ENCODE measurements at regions not wholly inside any gene's neighbourhood (a gene's known extent, or its start where the extent isn't known, plus 50 kb on each side); places are given as distances from the start of the nearest gene placed in this dataset.
"Not testable (repeated sequence)": the region's sequence is repeated elsewhere in the genome, so short reads cannot be mapped to it uniquely, and the experiment has no call there.

- DNase-seq, result no peak
Observed at GRCh38 chr12:17695495-17695894, 394.5 kb downstream of the RERGL start.

- DNase-seq, result no peak
Observed at GRCh38 chr12:17691369-17691768, 398.6 kb downstream of the RERGL start.

GRCh38 chr12:17680220-17680619 is 409.8 kb downstream of the RERGL start:
- DNase-seq, result no peak

- no peak for DNase-seq
Observed at GRCh38 chr12:17666641-17667324, 423.2 kb downstream of the RERGL start.

- no peak for DNase-seq
Observed at GRCh38 chr12:17665839-17666238, 424.2 kb downstream of the RERGL start.

- DNase-seq, result no peak
Observed at GRCh38 chr12:17661250-17661649, 428.7 kb downstream of the RERGL start.

GRCh38 chr12:17652436-17652835 is 437.6 kb downstream of the RERGL start:
- no peak for DNase-seq

GRCh38 chr12:17642340-17642650 is 447.7 kb downstream of the RERGL start:
- no peak for DNase-seq

- DNase-seq, result no peak
Observed at GRCh38 chr12:17640615-17641014, 449.4 kb downstream of the RERGL start.

GRCh38 chr12:17618831-17619230 is 471.2 kb downstream of the RERGL start:
- DNase-seq, result no peak

- no peak for DNase-seq
Observed at GRCh38 chr12:17609701-17610100, 480.3 kb downstream of the RERGL start.

GRCh38 chr12:17609153-17609552 is 480.8 kb downstream of the RERGL start:
- DNase-seq, result no peak

GRCh38 chr12:17595111-17595510 is 494.9 kb downstream of the RERGL start:
- DNase-seq, result no peak

- DNase-seq, result no peak
Observed at GRCh38 chr12:17593715-17594406, 496.1 kb downstream of the RERGL start.

GRCh38 chr12:17592472-17592871 is 497.5 kb downstream of the RERGL start:
- no peak for DNase-seq

GRCh38 chr12:17591005-17591681 is 498.9 kb downstream of the RERGL start:
- DNase-seq, result no peak

- DNase-seq, result no peak
Observed at GRCh38 chr12:17588968-17589367, 501.0 kb downstream of the RERGL start.

GRCh38 chr12:17579205-17580026 is 510.6 kb downstream of the RERGL start:
- DNase-seq, result no peak

GRCh38 chr12:17577405-17577804 is 512.6 kb downstream of the RERGL start:
- DNase-seq, result no peak

- DNase-seq, result no peak
Observed at GRCh38 chr12:17572250-17572649, 517.7 kb downstream of the RERGL start.

- DNase-seq, result no peak
Observed at GRCh38 chr12:17571047-17571446, 518.9 kb downstream of the RERGL start.

- not testable (repeated sequence) for DNase-seq
Observed at GRCh38 chr12:17564630-17565029, 525.4 kb downstream of the RERGL start.

GRCh38 chr12:17550011-17550410 is 540.0 kb downstream of the RERGL start:
- DNase-seq, result no peak
